ENCODE measurements at regions not wholly inside any gene's neighbourhood (a gene's known extent, or its start where the extent isn't known, plus 50 kb on each side); places are given as distances from the start of the nearest gene placed in this dataset.
"Not testable (repeated sequence)": the region's sequence is repeated elsewhere in the genome, so short reads cannot be mapped to it uniquely, and the experiment has no call there.

DNA sequence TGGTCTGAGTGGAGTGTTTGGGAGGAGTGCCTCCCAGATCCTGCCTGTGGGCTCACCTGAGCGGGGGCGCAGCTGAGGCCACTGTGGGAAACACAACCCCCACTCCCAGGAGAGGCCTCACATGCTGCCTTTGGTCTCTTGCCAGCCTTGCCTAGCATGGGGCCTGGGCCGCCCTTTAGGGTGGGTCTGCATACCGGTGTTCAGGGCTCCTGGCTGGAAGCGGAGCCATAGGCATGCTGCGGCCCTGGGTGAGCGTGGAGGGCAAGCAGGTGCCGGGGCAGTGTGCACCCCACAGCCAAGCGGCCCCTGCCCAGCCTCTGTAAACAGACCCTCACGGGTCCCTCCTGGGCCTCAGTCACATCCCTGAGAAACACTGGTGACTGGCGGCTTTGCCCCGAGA is 255.3 kb downstream of the ANKRD30B start:
- not testable (repeated sequence) for H3K27me3 ChIP-seq (ENCODE audit: control insufficient read depth in 3 of 3, insufficient read depth in 3 of 3, low read length in 3 of 3); H3K4me1 ChIP-seq (ENCODE audit: control insufficient read depth in 3 of 3, insufficient read depth in 3 of 3, low read length in 3 of 3); H3K9me3 ChIP-seq (ENCODE audit: control insufficient read depth in 3 of 3, low read length in 3 of 3); H3K9ac ChIP-seq (ENCODE audit: low read depth in 1 of 3, low read length in 3 of 3); H3K4me3 ChIP-seq (ENCODE audit: low read length in 3 of 3); H3K36me3 ChIP-seq (ENCODE audit: control insufficient read depth in 3 of 3, insufficient read depth in 3 of 3, low read length in 3 of 3); H3K27ac ChIP-seq (ENCODE audit: low read depth, low read length)

DNA sequence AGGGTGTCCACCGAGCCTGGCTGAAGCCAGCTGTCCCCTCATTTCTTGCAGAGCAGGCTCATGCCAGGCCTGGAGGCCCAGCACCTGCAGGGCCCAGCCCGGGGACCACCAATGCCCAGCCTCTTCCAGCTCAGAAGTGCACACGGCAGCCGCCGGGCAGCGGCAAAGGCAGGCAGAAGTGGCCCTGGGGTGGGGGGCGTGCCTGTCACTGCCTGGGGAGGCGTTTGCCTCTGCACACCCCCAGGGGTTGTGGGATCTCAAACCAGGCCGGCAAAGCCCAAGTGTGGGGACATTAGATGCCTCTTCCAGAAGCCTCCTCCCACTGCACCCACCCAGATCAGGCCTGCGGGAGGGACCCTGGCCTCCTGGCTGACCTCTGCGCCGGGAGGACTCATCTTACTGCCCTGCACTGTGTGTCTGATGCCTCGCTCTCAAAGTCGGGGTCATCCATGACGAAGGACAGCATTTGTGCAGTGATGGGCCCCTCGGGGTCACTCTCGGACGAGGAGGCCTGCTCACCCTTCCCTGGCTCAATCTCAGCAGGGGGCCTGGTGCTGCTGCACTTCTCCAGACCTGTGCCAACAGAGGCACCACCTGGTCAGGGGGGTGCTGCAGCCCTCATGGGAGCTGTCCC is 255.8 kb downstream of the ANKRD30B start:
- H3K4me1 ChIP-seq (ENCODE audit: control insufficient read depth in 3 of 3, insufficient read depth in 3 of 3, low read length in 3 of 3); H3K27me3 ChIP-seq (ENCODE audit: control insufficient read depth in 3 of 3, insufficient read depth in 3 of 3, low read length in 3 of 3); H3K9me3 ChIP-seq (ENCODE audit: control insufficient read depth in 3 of 3, low read length in 3 of 3); H3K36me3 ChIP-seq (ENCODE audit: control insufficient read depth in 3 of 3, insufficient read depth in 3 of 3, low read length in 3 of 3); H3K27ac ChIP-seq (ENCODE audit: low read depth, low read length); H3K9ac ChIP-seq (ENCODE audit: low read depth in 1 of 3, low read length in 3 of 3); H3K4me3 ChIP-seq (ENCODE audit: low read length in 3 of 3): not testable (repeated sequence)

DNA sequence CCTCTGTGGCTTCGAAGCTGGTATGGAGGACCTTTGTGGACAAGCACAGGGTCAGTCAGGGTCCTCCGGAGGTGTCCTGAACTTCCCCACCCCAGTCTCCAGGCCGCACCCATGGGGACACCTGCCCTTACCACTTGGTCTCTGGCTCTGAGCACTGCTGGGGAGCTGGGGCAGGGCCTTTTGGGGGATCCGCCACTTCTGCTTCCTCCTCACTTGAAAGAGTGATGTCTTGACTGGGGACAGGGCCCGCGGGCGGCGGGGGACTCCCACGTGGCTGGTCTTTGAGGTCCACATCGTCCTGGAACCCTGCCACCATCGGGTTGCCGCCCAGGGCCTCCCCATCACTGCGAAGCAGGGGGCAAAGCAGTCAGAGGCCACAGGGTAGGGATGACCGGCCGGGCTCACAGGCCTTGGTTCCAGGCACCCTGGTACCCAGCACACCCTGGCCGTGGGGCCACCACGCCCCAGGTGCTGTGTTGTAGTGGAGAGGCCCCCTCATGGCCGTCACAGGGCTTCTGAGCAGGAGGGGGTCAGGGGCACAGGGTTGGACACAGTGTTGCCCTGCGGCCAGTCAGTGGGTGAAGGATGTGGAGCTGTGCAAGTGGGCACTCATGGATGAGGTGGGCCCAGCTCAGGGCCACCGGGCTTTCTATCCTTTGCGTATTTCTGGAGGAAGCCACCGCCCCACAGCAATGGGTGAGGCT is 256.4 kb downstream of the ANKRD30B start:
- not testable (repeated sequence) for H3K4me1 ChIP-seq (ENCODE audit: control insufficient read depth in 3 of 3, insufficient read depth in 3 of 3, low read length in 3 of 3); H3K36me3 ChIP-seq (ENCODE audit: control insufficient read depth in 3 of 3, insufficient read depth in 3 of 3, low read length in 3 of 3); H3K9me3 ChIP-seq (ENCODE audit: control insufficient read depth in 3 of 3, low read length in 3 of 3); H3K9ac ChIP-seq (ENCODE audit: low read depth in 1 of 3, low read length in 3 of 3); H3K27me3 ChIP-seq (ENCODE audit: control insufficient read depth in 3 of 3, insufficient read depth in 3 of 3, low read length in 3 of 3); H3K4me3 ChIP-seq (ENCODE audit: low read length in 3 of 3); H3K27ac ChIP-seq (ENCODE audit: low read depth, low read length)

DNA sequence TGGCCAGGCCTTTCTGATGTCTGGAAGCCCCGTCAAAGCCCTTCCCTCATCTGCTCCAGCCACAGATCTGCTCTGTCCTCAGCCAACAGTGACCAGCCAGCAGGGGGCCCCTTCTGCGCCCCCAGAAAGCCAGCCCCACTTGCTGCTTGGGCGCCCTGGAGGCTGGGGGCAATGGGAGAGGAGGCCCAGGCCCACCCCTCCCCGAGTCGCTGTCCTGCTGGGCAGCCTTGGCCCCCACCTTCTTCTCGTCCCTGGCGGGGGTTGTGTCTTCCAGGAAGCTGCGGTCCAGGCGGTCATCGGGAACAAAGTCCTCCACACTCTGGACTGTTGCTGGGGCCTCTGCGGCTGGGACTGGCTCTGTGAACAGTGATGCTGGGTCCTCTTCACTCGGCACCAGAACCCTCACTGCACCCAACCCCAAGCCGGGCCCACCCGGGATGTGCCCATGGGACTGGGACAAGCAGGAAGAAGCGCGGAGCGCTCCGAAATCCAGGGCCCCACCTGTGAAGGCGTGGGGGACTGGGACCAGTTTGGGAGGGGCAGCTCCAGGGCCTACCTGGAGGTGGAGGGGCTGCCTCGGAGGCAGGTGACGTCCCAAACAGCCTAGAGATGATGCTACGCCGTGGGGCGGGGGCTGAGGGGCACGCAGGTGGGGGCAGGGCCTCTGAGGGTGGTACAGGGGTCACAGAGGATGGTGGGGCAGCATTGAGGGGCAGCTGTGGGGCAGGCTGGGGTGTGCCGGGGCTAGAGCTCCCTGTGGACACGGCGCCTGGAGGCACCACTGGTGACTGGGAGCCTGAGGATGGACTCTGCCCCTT is 257.6 kb downstream of the ANKRD30B start:
- Histone ChIP-seq H3K4me3 (ENCODE audit: low read length in 3 of 3) (no peak overlapping the region), H3K4me1 (ENCODE audit: control insufficient read depth in 3 of 3, insufficient read depth in 3 of 3, low read length in 3 of 3) (no peaks in the 10 kb centered on the region), H3K9ac (ENCODE audit: low read depth in 1 of 3, low read length in 3 of 3) (no peak overlapping the region), H3K27me3 (ENCODE audit: control insufficient read depth in 3 of 3, insufficient read depth in 3 of 3, low read length in 3 of 3) (no peaks in the 10 kb centered on the region), H3K27ac (ENCODE audit: low read depth, low read length) (no peak overlapping the region), H3K36me3 (ENCODE audit: control insufficient read depth in 3 of 3, insufficient read depth in 3 of 3, low read length in 3 of 3) (no peaks in the 10 kb centered on the region), H3K9me3 (ENCODE audit: control insufficient read depth in 3 of 3, low read length in 3 of 3) (no peaks in the 10 kb centered on the region)

DNA sequence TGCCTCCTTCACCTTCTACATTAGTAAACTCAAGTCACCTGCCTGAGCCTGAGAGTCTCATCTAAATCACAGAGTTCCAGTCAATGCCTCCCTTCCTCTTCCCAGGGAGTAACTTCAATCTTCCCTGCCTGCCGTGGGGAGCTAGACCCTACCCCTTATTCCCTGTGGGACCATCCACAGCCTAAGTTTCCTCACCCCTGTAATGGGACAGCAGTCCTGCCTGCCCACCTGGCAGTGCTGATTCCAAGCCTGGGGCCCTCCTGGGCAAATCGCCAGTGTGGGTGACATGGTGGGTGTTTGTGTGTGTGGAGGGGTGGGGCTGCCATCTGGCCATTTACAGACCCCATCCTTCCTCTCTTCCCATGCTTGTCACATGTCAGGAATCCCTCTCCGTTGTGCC is 258.6 kb downstream of the ANKRD30B start:
- H3K9ac ChIP-seq (ENCODE audit: low read depth in 1 of 3, low read length in 3 of 3); H3K4me1 ChIP-seq (ENCODE audit: control insufficient read depth in 3 of 3, insufficient read depth in 3 of 3, low read length in 3 of 3); H3K36me3 ChIP-seq (ENCODE audit: control insufficient read depth in 3 of 3, insufficient read depth in 3 of 3, low read length in 3 of 3); H3K27ac ChIP-seq (ENCODE audit: low read depth, low read length); H3K27me3 ChIP-seq (ENCODE audit: control insufficient read depth in 3 of 3, insufficient read depth in 3 of 3, low read length in 3 of 3); H3K9me3 ChIP-seq (ENCODE audit: control insufficient read depth in 3 of 3, low read length in 3 of 3); H3K4me3 ChIP-seq (ENCODE audit: low read length in 3 of 3): not testable (repeated sequence)

DNA sequence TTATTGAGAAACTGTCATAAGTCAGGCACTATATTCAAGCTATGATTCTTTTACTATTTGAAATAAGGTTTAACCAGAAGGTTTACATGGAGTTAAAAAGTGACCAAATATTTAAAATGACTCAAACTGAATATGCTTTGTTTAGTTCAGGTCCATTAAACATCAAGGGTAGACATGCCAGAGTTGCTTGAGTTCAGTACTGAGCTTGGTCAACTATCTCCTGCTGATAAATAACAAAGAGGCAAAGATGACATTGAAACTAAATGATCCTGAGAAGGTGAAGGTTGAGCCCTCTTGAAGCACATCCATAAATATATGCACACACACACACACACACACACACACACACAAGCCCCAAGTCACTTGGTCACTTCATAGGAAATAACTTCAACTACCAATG is 278.1 kb downstream of the ANKRD30B start:
- not testable (repeated sequence) for H3K36me3 ChIP-seq (ENCODE audit: control insufficient read depth in 3 of 3, insufficient read depth in 3 of 3, low read length in 3 of 3)

DNA sequence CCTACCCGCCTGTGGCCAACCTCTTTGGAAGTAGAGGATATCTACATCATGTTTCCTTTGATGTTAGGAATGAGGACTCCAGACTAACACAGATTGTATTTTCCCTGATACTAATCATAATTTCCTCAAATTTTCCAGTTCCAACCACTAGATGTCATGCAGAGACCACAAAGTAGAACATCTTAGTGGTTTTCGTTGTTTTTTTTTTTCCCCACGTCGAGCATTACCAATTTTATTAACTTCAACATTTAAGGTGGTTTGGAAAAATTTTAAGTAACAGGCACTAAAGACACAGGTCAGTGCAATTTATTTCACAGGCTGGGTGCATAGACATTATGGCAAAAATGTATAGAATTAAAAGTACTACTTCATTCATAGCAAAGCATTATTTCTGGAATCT is 280.1 kb downstream of the ANKRD30B start:
- not testable (repeated sequence) for H3K27me3 ChIP-seq (ENCODE audit: control insufficient read depth in 3 of 3, insufficient read depth in 3 of 3, low read length in 3 of 3); H3K4me1 ChIP-seq (ENCODE audit: control insufficient read depth in 3 of 3, insufficient read depth in 3 of 3, low read length in 3 of 3); H3K27ac ChIP-seq (ENCODE audit: low read depth, low read length); H3K4me3 ChIP-seq (ENCODE audit: low read length in 3 of 3); H3K9ac ChIP-seq (ENCODE audit: low read depth in 1 of 3, low read length in 3 of 3); H3K9me3 ChIP-seq (ENCODE audit: control insufficient read depth in 3 of 3, low read length in 3 of 3); H3K36me3 ChIP-seq (ENCODE audit: control insufficient read depth in 3 of 3, insufficient read depth in 3 of 3, low read length in 3 of 3)

More for the DNA sequence above, 278.1 kb downstream of the ANKRD30B start:
- H3K4me3 ChIP-seq (ENCODE audit: low read length in 3 of 3); H3K4me1 ChIP-seq (ENCODE audit: control insufficient read depth in 3 of 3, insufficient read depth in 3 of 3, low read length in 3 of 3); H3K27me3 ChIP-seq (ENCODE audit: control insufficient read depth in 3 of 3, insufficient read depth in 3 of 3, low read length in 3 of 3); H3K9ac ChIP-seq (ENCODE audit: low read depth in 1 of 3, low read length in 3 of 3); H3K27ac ChIP-seq (ENCODE audit: low read depth, low read length); H3K9me3 ChIP-seq (ENCODE audit: control insufficient read depth in 3 of 3, low read length in 3 of 3): not testable (repeated sequence)

DNA sequence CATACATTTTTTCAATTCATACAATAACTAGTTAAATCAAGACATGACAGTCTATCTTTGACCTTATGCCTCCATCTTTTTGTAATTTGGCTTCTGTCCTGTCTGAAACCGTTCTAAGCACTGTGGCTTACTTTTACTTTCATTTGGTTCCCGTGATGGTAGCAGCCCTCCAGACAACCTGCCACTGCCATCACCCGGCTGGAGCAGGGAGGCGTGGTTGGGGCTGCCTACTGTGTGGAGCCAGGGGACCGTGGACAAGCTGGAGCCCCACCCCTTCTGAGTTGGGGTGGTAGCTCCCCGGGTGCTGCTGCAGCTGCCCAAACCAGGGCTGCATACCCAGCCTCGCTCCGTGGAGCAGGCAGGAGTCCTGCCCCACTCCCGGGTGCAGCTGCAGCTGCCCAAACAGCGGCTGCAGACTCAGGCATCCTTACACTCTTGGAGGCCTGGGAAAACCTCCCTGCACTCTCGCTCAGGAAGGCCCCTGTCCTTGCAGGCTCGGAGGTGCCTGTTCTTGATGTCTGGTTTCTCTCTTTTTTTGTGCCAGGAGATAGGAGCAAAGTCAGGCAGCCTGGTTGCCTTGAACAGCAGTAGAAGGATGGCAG is 312.4 kb downstream of the ANKRD30B start:
- H3K9me3 ChIP-seq (ENCODE audit: control insufficient read depth in 3 of 3, low read length in 3 of 3); H3K9ac ChIP-seq (ENCODE audit: low read depth in 1 of 3, low read length in 3 of 3); H3K4me1 ChIP-seq (ENCODE audit: control insufficient read depth in 3 of 3, insufficient read depth in 3 of 3, low read length in 3 of 3); H3K27me3 ChIP-seq (ENCODE audit: control insufficient read depth in 3 of 3, insufficient read depth in 3 of 3, low read length in 3 of 3); H3K27ac ChIP-seq (ENCODE audit: low read depth, low read length); H3K4me3 ChIP-seq (ENCODE audit: low read length in 3 of 3); H3K36me3 ChIP-seq (ENCODE audit: control insufficient read depth in 3 of 3, insufficient read depth in 3 of 3, low read length in 3 of 3): not testable (repeated sequence)

DNA sequence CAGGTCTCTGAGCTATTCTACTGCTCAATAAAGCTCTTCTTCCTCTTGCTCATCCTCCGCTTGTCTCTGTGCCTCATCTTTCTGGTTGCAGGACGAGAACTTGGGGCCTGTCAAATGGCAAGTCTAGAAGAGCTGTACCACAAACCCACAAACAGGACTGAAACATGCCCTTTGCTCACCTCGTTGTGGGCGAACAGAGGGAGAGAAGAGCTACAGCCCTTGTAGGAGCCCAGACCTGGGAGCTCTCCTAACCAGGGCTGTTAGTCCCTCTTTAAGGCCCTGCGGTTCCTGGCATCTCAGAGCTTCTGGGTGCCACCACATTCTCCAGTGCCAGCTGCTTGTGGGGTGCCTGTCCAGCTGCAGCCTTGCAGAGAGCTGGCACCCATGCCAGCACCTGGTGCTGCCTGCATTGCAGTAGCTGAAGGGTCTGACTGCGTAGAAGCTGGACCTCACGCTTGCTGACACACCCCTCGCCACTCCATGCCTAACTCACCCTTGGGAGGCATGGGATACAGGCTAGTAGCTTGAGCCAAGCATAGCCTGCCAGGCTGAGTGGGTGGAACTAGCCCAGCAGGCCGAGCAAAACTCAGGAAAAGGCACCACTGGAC is 313.4 kb downstream of the ANKRD30B start:
- H3K36me3 ChIP-seq (ENCODE audit: control insufficient read depth in 3 of 3, insufficient read depth in 3 of 3, low read length in 3 of 3); H3K4me3 ChIP-seq (ENCODE audit: low read length in 3 of 3); H3K27me3 ChIP-seq (ENCODE audit: control insufficient read depth in 3 of 3, insufficient read depth in 3 of 3, low read length in 3 of 3); H3K9ac ChIP-seq (ENCODE audit: low read depth in 1 of 3, low read length in 3 of 3); H3K4me1 ChIP-seq (ENCODE audit: control insufficient read depth in 3 of 3, insufficient read depth in 3 of 3, low read length in 3 of 3); H3K9me3 ChIP-seq (ENCODE audit: control insufficient read depth in 3 of 3, low read length in 3 of 3); H3K27ac ChIP-seq (ENCODE audit: low read depth, low read length): not testable (repeated sequence)

DNA sequence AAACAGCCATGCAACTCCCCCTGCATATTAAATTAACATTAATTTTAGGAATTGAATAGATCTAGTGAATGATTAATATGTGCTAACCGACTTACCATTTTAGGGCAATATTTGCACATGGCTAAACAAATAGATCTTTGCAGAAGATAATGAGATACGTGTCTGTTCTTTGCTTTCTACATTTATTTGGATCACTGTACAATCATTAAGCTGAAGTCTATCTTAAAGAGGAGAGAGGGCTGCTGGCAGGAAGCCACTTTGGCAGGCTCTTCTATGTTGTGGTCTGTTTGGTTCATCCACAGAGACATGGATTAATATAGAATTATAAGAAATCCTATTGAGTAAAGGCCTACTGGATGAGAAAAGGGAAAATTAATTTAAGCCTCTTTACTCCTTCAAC is 318.5 kb downstream of the ANKRD30B start:
- not testable (repeated sequence) for H3K36me3 ChIP-seq (ENCODE audit: control insufficient read depth in 3 of 3, insufficient read depth in 3 of 3, low read length in 3 of 3); H3K4me3 ChIP-seq (ENCODE audit: low read length in 3 of 3); H3K27me3 ChIP-seq (ENCODE audit: control insufficient read depth in 3 of 3, insufficient read depth in 3 of 3, low read length in 3 of 3); H3K27ac ChIP-seq (ENCODE audit: low read depth, low read length); H3K9me3 ChIP-seq (ENCODE audit: control insufficient read depth in 3 of 3, low read length in 3 of 3); H3K9ac ChIP-seq (ENCODE audit: low read depth in 1 of 3, low read length in 3 of 3); H3K4me1 ChIP-seq (ENCODE audit: control insufficient read depth in 3 of 3, insufficient read depth in 3 of 3, low read length in 3 of 3)

All from skeletal muscle tissue (tissue), 3 donors.